HepG2 (cell line): ENCODE measurements at regions not wholly inside any gene's neighbourhood (a gene's known extent, or its start where the extent isn't known, plus 50 kb on each side); places are given as distances from the start of the nearest gene placed in this dataset.

Experiments
- BCLAF1 ChIP-seq: fragments of 450-650 bp; IDR thresholded peaks from 2 replicates; pipeline ENCODE4 v1.6.1; 2017; ENCODE audit warnings: mild to moderate bottlenecking
- E2F2 ChIP-seq: sonication (generic); formaldehyde crosslinking; IDR thresholded peaks from 2 replicates; pipeline ENCODE4 v1.4.0; 2020; ENCODE audit warnings: missing genetic modification reagents, borderline replicate concordance
- HCFC1 ChIP-seq: fragments of 150-350 bp; IDR thresholded peaks from 2 replicates; pipeline ENCODE4 v1.6.1; 2014; ENCODE audit warnings: low read depth, low read length

- TF ChIP-seq E2F2 (CRISPR knock-in tag): no peak
- TF ChIP-seq HCFC1: no peak
- TF ChIP-seq BCLAF1: no peak
Measured at GRCh38 chr20:39857187-39857586, 831.8 kb downstream of the MAFB start.
